HCT116 (cell line): ENCODE measurements at regions not wholly inside any gene's neighbourhood (a gene's known extent, or its start where the extent isn't known, plus 50 kb on each side); places are given as distances from the start of the nearest gene placed in this dataset.

Experiments used
- ATAC-seq: fragments of 200-7000 bp; cut with Tn5 transposase; 2 replicates; pipeline ENCODE4 v1.9.1; 2020; ENCODE audit warnings: mild to moderate bottlenecking, moderate library complexity
- BruUV-seq: library from RNA; stranded (reverse); fragments of 400-500 nt; replicated peaks from 2 replicates; lab custom pipeline; 2021; lab: Mats Ljungman, UMichigan
- CTCF ChIA-PET: fragments of 300-600 bp; sonication (Branson Sonifier 250); formaldehyde crosslinking; loops from one replicate; lab custom pipeline; 2021; ENCODE audit warnings: antibody characterized with exemption; lab: Charles Lee
- POLR2A ChIA-PET: fragments of 300-600, 350-600 bp; sonication (Branson Sonifier 250); formaldehyde crosslinking; loops from one replicate; lab custom pipeline; 2021; ENCODE audit warnings: antibody characterized with exemption; lab: Charles Lee
- RAD21 ChIA-PET, 2 experiments: fragments of 300-600 bp; sonication (Branson Sonifier 250); formaldehyde crosslinking; loops; one replicate each; lab custom pipeline; 2023; ENCODE audit warnings: low total read pairs in 2 of 2; ENCODE audit not compliant: uncharacterized antibody in 2 of 2, unreplicated experiment in 2 of 2, low non-redundant PET in 1 of 2; lab: Charles Lee
- DNase-seq: peaks from one replicate; pipeline ENCODE4 v3.0.0-alpha.2; 2010; ENCODE audit warnings: low read depth, low spot score
- H2AFZ ChIP-seq: fragments of 200-600 bp; shearing (Covaris generic), sonication (generic); 2 replicates; pipeline ENCODE4 v1.6.1; 2017; ENCODE audit warnings: low read depth, mixed run types, mixed read lengths, antibody characterized with exemption, low read length; ENCODE audit not compliant: poor library complexity, severe bottlenecking
- H3K27ac ChIP-seq: 2 replicates; pipeline ENCODE4 v1.5.1; 2012; ENCODE audit warnings: low read depth, low read length
- H3K27me3 ChIP-seq: fragments of 200-600 bp; sonication (generic); 2 replicates; pipeline ENCODE4 v1.6.1; 2016; ENCODE audit warnings: mixed run types, low read length, mixed read lengths; ENCODE audit not compliant: insufficient read depth
- H3K36me3 ChIP-seq, 2 experiments: fragments of 200-500 bp in 1 of 2; fragments of 200-600 bp in 1 of 2; sonication (Bioruptor generic) in 1 of 2; sonication (generic) in 1 of 2; 2 replicates each; pipeline versions ENCODE4 v1.5.1 to v1.6.1; 2014 to 2016; ENCODE audit warnings: low read length in 2 of 2, inconsistent platforms in 1 of 2, mixed read lengths in 1 of 2, mixed run types in 1 of 2; ENCODE audit not compliant: insufficient read depth in 2 of 2, control insufficient read depth in 1 of 2
- H3K4me1 ChIP-seq, 2 experiments: fragments of 200-600 bp in 1 of 2; sonication (generic) in 1 of 2; 2 replicates each; pipeline versions ENCODE4 v1.5.1 to v1.6.1; 2012 to 2017; ENCODE audit warnings: low read length in 2 of 2, inconsistent platforms in 1 of 2, mild to moderate bottlenecking in 1 of 2, mixed read lengths in 1 of 2, mixed run types in 1 of 2, moderate library complexity in 1 of 2; ENCODE audit not compliant: insufficient read depth in 2 of 2, control insufficient read depth in 1 of 2
- H3K4me2 ChIP-seq: fragments of 200-600 bp; sonication (generic); 2 replicates; pipeline ENCODE4 v1.6.1; 2017; ENCODE audit warnings: mixed run types, low read length, mixed read lengths
- H3K4me3 ChIP-seq, 2 experiments: fragments of 200-600 bp in 1 of 2; sonication (generic) in 1 of 2; replicated peaks in 1 of 2; 2 replicates each; pipeline ENCODE4 v1.5.1; 2011 to 2016; ENCODE audit warnings: low read length in 2 of 2, control low read depth in 1 of 2, low read depth in 1 of 2, mild to moderate bottlenecking in 1 of 2, mixed read lengths in 1 of 2, mixed run types in 1 of 2
- H3K79me2 ChIP-seq: fragments of 200-600 bp; sonication (generic); 2 replicates; pipeline ENCODE4 v1.6.1; 2017; ENCODE audit warnings: mild to moderate bottlenecking, mixed run types, low read length, moderate library complexity, mixed read lengths; ENCODE audit not compliant: insufficient read depth
- H3K9ac ChIP-seq: fragments of 200-600 bp; sonication (generic); 2 replicates; pipeline ENCODE4 v1.6.1; 2016; ENCODE audit warnings: low read length, mixed read lengths
- H3K9me2 ChIP-seq: fragments of 200-600 bp; sonication (generic), shearing (Covaris generic); 2 replicates; pipeline ENCODE4 v1.6.1; 2017; ENCODE audit warnings: mixed run types, mild to moderate bottlenecking, moderate library complexity; ENCODE audit not compliant: insufficient read depth
- H3K9me3 ChIP-seq, 2 experiments: fragments of 200-500 bp in 1 of 2; fragments of 200-600 bp in 1 of 2; sonication (Bioruptor generic) in 1 of 2; sonication (generic) in 1 of 2; 2 replicates each; pipeline ENCODE4 v1.6.1; 2014 to 2017; ENCODE audit warnings: low read length in 2 of 2, mixed read lengths in 2 of 2, inconsistent platforms in 1 of 2, low read depth in 1 of 2, mild to moderate bottlenecking in 1 of 2, mixed run types in 1 of 2, moderate library complexity in 1 of 2; ENCODE audit not compliant: control insufficient read depth in 1 of 2, insufficient read depth in 1 of 2
- H4K20me1 ChIP-seq: fragments of 200-600 bp; sonication (generic), shearing (Covaris generic); 2 replicates; pipeline ENCODE4 v1.6.1; 2017; ENCODE audit warnings: mixed run types, mild to moderate bottlenecking, moderate library complexity; ENCODE audit not compliant: insufficient read depth
- CEBPB ChIP-seq: IDR thresholded peaks from 2 replicates; pipeline ENCODE4 v1.6.1; 2012; ENCODE audit warnings: low read depth
- ELF1 ChIP-seq: IDR thresholded peaks from 2 replicates; pipeline ENCODE4 v1.6.1; 2012; ENCODE audit warnings: low read depth, borderline replicate concordance
- EZH2 ChIP-seq: fragments of 200-600 bp; sonication (generic); IDR thresholded peaks from 2 replicates; pipeline ENCODE4 v1.6.1; 2017; ENCODE audit warnings: antibody characterized with exemption, mixed run types
- EZH2phosphoT487 ChIP-seq: fragments of 200-600 bp; IDR thresholded peaks from 2 replicates; pipeline ENCODE4 v1.6.1; 2018; ENCODE audit warnings: antibody characterized with exemption, borderline replicate concordance
- FOSL1 ChIP-seq: IDR thresholded peaks from 2 replicates; pipeline ENCODE4 v1.6.1; 2012; ENCODE audit warnings: low read depth
- POLR2A ChIP-seq: IDR thresholded peaks from 2 replicates; pipeline ENCODE4 v1.7.0; 2011; ENCODE audit warnings: borderline replicate concordance; ENCODE audit not compliant: insufficient read depth, insufficient read length; ENCODE audit errors: extremely low read depth
- POLR2AphosphoS5 ChIP-seq: IDR thresholded peaks from 2 replicates; pipeline ENCODE4 v1.6.1; 2011; ENCODE audit warnings: mild to moderate bottlenecking, low read depth, low read length, moderate library complexity
- RAD21 ChIP-seq: IDR thresholded peaks from 2 replicates; pipeline ENCODE4 v1.6.1; 2012; ENCODE audit warnings: low read depth, mild to moderate bottlenecking
- SRF ChIP-seq: IDR thresholded peaks from 2 replicates; pipeline ENCODE4 v1.6.1; 2012; ENCODE audit warnings: low read depth
- YY1 ChIP-seq: IDR thresholded peaks from 2 replicates; pipeline ENCODE4 v1.6.1; 2011; ENCODE audit warnings: low read length, low read depth, moderate library complexity, mild to moderate bottlenecking; ENCODE audit not compliant: insufficient replicate concordance; ENCODE audit errors: extremely low read depth
- ZFX ChIP-seq: fragments of 450-650 bp; IDR thresholded peaks from 2 replicates; pipeline ENCODE4 v1.6.1; 2017
- intact Hi-C: fragments of 100-400 bp; cut with micrococcal nuclease; formaldehyde crosslinking; loops from 2 replicates; pipeline ENCODE4 v1.10.0; 2022
- TF ChIP-seq, protein P1 (sequence below): IDR thresholded peaks from 2 replicates; pipeline ENCODE4 v1.6.1; 2011; ENCODE audit warnings: mild to moderate bottlenecking, low read length, moderate library complexity; ENCODE audit not compliant: insufficient replicate concordance; ENCODE audit errors: extremely low read depth
- TF ChIP-seq, protein P2 (sequence below), 3 experiments: fragments of 200-600 bp in 1 of 3; sonication (generic) in 1 of 3; IDR thresholded peaks in 2 of 3; conservative IDR thresholded peaks in 1 of 3; 2 replicates each; pipeline ENCODE4 v1.5.1; 2012 to 2017; ENCODE audit warnings: low read depth in 2 of 3, low read length in 2 of 3, antibody characterized with exemption in 1 of 3, borderline replicate concordance in 1 of 3, control low read depth in 1 of 3, mild to moderate bottlenecking in 1 of 3, mixed read lengths in 1 of 3, mixed run types in 1 of 3, moderate library complexity in 1 of 3; ENCODE audit not compliant: insufficient read depth in 1 of 3

DNA sequence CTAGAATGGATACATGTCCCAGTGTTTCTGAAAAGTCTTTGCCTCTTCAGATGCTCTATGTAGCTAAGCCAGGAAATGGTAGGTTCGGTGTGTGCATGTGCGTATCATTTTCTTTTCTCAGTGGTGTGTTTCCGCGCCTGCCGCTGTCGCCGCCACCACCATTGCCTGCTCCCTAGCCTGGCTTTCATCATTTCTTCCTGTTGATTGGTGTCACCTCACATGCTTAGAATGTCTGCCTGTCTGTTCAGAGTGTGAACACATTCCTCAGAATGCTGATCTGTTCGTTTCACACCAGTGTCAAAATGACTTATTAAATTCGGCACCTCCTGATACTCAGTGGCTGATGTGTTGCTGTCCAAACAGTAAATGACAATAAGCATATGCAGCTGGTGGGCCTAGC, 255.2 kb upstream of the SPRED2 start:
- Histone ChIP-seq H3K4me1 (no peaks in the 10 kb centered on the region), H3K36me3 (no peaks in the 10 kb centered on the region), H3K79me2 (no peaks in the 10 kb centered on the region), H3K27ac (no peak overlapping the region)
- BruUV-seq: no TSS peak
- no peak for ATAC-seq
- TF ChIP-seq EZH2 (no peak), FOSL1 (no peak), ZFX (no peak), POLR2AphosphoS5 (no peak), CEBPB (no peak)
- TF ChIP-seq, protein P1, sequence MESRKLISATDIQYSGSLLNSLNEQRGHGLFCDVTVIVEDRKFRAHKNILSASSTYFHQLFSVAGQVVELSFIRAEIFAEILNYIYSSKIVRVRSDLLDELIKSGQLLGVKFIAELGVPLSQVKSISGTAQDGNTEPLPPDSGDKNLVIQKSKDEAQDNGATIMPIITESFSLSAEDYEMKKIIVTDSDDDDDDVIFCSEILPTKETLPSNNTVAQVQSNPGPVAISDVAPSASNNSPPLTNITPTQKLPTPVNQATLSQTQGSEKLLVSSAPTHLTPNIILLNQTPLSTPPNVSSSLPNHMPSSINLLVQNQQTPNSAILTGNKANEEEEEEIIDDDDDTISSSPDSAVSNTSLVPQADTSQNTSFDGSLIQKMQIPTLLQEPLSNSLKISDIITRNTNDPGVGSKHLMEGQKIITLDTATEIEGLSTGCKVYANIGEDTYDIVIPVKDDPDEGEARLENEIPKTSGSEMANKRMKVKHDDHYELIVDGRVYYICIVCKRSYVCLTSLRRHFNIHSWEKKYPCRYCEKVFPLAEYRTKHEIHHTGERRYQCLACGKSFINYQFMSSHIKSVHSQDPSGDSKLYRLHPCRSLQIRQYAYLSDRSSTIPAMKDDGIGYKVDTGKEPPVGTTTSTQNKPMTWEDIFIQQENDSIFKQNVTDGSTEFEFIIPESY: no peak
- TF ChIP-seq, all 23 proteins: peak for 0
- Histone ChIP-seq H4K20me1 (no peaks in the 10 kb centered on the region), H3K9me3 (no peaks in the 10 kb centered on the region), H2AFZ (no peak overlapping the region), H3K27me3 (peaks cover 22% of the 10 kb centered on the region; the same call in 1 of the 2 replicates), H3K9me2 (no peaks in the 10 kb centered on the region), H3K4me3 (no peak overlapping the region), H3K9ac (no peak overlapping the region), H3K4me2 (no peak overlapping the region)
- intact Hi-C loops: no loop called here
- ChIA-PET CTCF (interaction anchor here (0.8 to 1.7 kb wide), 3 partner anchors 11 to 46 kb away, joined by 3 to 4 read pairs (median 3); no protein-coding TSS in a partner anchor), RAD21 (no interaction called here), POLR2A (interaction anchor here (0.5 kb wide), 1 partner anchor 214 kb away, joined by 3 read pairs; no protein-coding TSS in a partner anchor)
- no peak for DNase-seq

DNA sequence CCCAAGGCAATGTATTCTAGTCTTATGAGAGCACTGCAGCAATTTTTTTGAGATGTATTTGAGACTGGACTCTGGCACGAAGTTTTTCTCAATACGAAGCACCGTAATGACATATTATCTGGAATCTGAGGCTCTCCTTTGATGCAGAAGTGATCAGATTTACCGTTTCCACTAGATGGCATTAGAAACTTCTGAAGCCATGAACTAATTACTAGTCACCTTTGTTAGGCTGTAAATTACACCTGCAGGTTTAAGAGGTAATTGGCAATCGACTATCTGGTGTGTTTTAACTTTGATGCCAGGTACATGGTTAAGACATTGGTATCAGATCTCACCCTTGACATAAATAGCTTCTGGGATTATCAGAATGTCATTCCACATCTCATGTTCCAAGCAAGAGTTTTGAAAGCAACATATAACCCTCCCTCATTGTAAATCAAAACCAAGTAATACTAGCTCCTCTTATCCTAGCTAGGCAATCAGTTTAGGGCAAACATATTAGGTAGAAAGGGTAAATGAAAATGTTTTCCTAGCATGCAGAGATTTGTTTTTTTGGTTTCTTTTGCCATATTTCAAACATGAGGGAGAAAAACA, 254.6 kb upstream of the SPRED2 start:
- no peak overlapping the region for H2AFZ ChIP-seq
- ChIA-PET CTCF (interaction anchor here (0.8 to 1.7 kb wide), 3 partner anchors 10 to 46 kb away, joined by 3 to 4 read pairs (median 3); no protein-coding TSS in a partner anchor), POLR2A (interaction anchor here (0.5 kb wide), 1 partner anchor 215 kb away, joined by 3 read pairs; no protein-coding TSS in a partner anchor), RAD21 (no interaction called here)
- no peak overlapping the region for H3K9ac ChIP-seq
- H3K79me2 ChIP-seq: no peaks in the 10 kb centered on the region
- no peaks in the 10 kb centered on the region for H3K4me1 ChIP-seq
- intact Hi-C loops: no loop called here
- TF ChIP-seq, protein P2, sequence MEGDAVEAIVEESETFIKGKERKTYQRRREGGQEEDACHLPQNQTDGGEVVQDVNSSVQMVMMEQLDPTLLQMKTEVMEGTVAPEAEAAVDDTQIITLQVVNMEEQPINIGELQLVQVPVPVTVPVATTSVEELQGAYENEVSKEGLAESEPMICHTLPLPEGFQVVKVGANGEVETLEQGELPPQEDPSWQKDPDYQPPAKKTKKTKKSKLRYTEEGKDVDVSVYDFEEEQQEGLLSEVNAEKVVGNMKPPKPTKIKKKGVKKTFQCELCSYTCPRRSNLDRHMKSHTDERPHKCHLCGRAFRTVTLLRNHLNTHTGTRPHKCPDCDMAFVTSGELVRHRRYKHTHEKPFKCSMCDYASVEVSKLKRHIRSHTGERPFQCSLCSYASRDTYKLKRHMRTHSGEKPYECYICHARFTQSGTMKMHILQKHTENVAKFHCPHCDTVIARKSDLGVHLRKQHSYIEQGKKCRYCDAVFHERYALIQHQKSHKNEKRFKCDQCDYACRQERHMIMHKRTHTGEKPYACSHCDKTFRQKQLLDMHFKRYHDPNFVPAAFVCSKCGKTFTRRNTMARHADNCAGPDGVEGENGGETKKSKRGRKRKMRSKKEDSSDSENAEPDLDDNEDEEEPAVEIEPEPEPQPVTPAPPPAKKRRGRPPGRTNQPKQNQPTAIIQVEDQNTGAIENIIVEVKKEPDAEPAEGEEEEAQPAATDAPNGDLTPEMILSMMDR (IDR thresholded peaks at IDR 0.05 in 2 of 3, conservative IDR thresholded peaks at IDR 0.05 in 1 of 3; ENCODE audit: borderline replicate concordance in 1 of 3, insufficient read depth in 1 of 3, low read depth in 2 of 3, low read length in 2 of 3): peak; percentile 18 to 31 (median 23); a peak in 2 of 6 replicates
- TF ChIP-seq ELF1: no peak
- peak; percentile 51 for TF ChIP-seq RAD21
- no peak for TF ChIP-seq EZH2phosphoT487
- no peak for TF ChIP-seq YY1
- no peak for TF ChIP-seq SRF
- no peak for TF ChIP-seq EZH2
- TF ChIP-seq POLR2A: no peak
- no peaks in the 10 kb centered on the region for H4K20me1 ChIP-seq
- peak; percentile 55 for ATAC-seq
- no peak overlapping the region for H3K4me2 ChIP-seq
- no peak for DNase-seq
- H3K36me3 ChIP-seq: no peaks in the 10 kb centered on the region
- H3K27ac ChIP-seq: no peak overlapping the region
- H3K4me3 ChIP-seq: no peak overlapping the region
- no peaks in the 10 kb centered on the region for H3K9me2 ChIP-seq
- peaks cover 18% of the 10 kb centered on the region; the same call in 1 of the 2 replicates for H3K27me3 ChIP-seq
- H3K9me3 ChIP-seq: no peaks in the 10 kb centered on the region
- BruUV-seq: no TSS peak
